Activated T-cell treated with anti-CD3 and anti-CD28 coated beads for 48 hours (primary cell): ENCODE measurements at regions not wholly inside any gene's neighbourhood (a gene's known extent, or its start where the extent isn't known, plus 50 kb on each side); places are given as distances from the start of the nearest gene placed in this dataset.

Source experiments
- DNase-seq: peaks from one replicate; pipeline ENCODE4 v3.0.0-alpha.2; 2020; ENCODE audit warnings: low read depth

- DNase-seq = no peak
Measured at GRCh38 chr3:72111265-72112205, 326.6 kb upstream of the PROK2 start.

DNA sequence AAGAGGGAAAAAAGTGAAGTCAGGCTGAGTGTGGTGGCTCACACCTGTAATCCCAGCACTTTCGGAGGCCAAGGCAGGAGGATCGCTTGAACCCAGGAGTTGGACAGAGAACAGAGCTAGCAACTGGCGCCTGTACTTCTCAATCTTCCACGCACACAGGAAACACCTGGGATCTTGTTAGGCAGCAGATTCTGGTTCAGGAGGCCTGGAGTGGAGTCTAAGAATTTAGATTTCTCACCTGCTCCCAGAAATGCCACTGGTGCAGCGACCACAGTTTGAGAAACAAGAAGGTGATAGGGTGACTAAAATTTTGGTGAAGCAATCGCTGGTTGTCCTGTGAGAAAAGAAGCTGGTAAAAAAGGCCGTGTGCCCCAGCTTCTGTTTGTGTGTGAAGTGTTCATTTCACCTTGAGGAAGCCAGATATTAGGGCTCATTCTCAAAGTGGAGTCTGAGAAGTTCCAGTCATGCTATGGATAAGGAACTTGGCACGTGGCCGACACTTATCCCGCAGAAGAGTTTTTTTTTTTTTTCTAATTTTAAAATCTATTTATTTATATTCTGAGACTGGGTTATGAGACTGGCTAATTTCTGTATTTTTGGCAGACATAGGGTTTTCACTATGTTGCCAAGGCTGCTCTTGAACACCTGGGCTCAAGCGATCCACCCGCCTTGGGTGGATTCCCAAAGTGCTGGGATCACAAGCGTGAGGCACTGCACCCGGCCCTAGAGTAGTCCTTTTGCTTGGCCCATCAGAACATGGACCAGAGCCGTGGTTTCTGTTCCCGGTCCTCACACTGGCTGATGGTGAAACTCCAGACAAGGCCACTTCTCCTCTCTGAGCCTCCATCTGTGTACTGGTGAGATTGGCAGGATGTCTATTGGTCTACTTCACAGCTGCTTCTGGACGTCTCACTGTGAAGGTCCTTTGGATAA, 324.6 kb upstream of the PROK2 start:
- no peak for DNase-seq

GRCh38 chr3:72105306-72105705, 320.4 kb upstream of the PROK2 start:
- DNase-seq = no peak

GRCh38 chr3:72102112-72102616, 317.2 kb upstream of the PROK2 start:
- DNase-seq = no peak

- no peak for DNase-seq
Measured at GRCh38 chr3:72101494-72101893, 316.5 kb upstream of the PROK2 start.

GRCh38 chr3:72100601-72101187, 315.7 kb upstream of the PROK2 start:
- DNase-seq = peak; percentile 84

- no peak for DNase-seq
Measured at GRCh38 chr3:72100080-72100511, 315.1 kb upstream of the PROK2 start.

GRCh38 chr3:72099326-72100079, 314.6 kb upstream of the PROK2 start:
- no peak for DNase-seq

DNA sequence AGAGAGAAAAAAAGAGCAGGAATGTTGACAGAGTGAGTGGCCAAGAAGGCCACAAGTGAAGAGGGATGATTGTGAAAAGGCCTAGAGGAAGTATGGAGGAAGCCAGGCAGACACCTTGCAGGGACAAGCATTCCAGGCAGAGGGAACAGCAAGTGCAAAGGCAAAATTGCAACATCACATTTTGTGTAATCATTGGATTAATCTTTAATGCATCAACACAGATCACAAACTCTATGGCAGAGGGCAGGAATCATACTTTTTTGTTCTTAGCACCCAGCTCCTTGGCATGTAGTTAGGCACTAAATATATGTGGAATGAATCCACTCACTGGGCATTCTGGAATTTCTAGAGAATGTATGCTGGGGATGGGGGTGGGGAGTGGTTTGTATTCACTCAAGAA, 312.1 kb upstream of the PROK2 start:
- DNase-seq = no peak

DNA sequence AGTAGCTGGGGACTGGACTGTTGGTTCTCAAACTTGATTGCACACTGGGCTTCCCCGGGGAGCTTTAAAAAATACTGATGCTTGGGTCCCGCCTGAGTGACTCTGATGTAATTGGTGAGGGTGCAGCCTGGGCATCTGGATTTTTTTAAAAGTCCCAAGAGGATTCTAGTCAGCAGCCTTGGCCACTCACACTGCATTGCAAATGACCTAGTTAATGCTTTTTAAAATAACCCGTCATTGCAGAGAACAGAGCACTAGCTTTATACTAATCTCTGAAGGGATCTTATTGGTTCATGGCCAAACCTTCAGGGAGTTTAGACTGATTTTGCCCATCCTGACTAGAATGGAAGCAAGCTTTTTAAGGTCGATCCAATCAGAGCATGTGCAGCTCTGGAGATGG, 310.6 kb upstream of the PROK2 start:
- DNase-seq = no peak

GRCh38 chr3:72093992-72094334, 309.0 kb upstream of the PROK2 start:
- no peak for DNase-seq

- DNase-seq = no peak
Measured at GRCh38 chr3:72093270-72093991, 308.5 kb upstream of the PROK2 start.

DNA sequence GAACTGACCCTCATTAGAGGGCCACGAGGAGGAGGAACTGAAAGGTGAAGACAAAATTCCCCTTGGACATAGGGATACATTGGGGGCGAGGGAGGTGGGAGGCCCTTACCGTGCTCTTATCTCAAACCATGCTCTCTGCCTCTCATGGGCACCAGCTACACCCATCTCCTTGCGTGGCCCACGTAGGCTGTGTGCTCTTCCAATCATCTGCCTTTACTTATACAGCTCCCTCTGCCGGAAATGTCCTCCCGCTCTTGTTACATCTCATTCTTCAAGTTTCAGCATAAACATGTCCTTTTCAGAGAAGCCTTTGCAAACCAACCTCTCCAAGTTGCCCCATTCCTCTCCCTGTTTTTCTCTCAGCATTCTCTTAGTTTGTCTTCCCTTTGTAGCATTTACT, 307.8 kb upstream of the PROK2 start:
- DNase-seq = no peak

- no peak for DNase-seq
Measured at GRCh38 chr3:72088486-72089025, 303.6 kb upstream of the PROK2 start.

DNA sequence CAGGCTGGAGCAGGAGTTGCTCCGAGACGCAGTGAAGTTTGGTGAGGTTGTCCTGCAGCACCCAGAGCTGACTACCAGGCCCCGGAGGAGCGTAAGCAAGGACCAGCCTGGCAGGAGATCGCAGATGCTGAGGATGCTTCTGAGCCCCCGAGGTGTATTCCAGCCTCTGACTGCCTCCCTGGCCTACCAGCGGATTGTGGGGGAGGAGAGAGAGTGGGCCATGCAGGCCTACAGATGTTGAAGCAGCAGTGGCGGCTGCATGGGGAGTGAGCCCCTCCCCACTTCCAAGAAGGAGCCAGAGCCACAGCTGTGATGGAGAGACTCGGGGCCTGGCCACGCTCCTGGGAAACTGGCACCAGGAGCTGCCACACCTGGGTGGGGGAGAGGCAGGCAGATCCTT, 302.5 kb upstream of the PROK2 start:
- no peak for DNase-seq

DNA sequence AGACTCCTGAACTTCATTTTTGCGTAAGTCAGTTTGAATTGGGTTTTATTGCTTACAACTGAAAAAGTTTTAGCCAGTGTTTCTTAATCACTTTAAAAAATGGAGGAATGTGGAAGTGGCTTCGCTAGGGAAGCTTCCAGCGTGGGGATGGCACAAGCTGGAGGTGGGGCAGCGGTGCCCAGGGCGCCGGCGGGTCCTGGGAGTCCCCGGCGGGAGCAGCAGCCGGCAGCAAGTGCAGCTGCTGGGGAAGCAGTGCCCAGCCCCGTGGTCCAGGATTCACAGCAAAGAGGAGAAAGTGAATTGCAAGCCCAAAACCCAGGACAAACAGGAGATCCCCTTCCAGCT, 301.8 kb upstream of the PROK2 start:
- DNase-seq = no peak

DNA sequence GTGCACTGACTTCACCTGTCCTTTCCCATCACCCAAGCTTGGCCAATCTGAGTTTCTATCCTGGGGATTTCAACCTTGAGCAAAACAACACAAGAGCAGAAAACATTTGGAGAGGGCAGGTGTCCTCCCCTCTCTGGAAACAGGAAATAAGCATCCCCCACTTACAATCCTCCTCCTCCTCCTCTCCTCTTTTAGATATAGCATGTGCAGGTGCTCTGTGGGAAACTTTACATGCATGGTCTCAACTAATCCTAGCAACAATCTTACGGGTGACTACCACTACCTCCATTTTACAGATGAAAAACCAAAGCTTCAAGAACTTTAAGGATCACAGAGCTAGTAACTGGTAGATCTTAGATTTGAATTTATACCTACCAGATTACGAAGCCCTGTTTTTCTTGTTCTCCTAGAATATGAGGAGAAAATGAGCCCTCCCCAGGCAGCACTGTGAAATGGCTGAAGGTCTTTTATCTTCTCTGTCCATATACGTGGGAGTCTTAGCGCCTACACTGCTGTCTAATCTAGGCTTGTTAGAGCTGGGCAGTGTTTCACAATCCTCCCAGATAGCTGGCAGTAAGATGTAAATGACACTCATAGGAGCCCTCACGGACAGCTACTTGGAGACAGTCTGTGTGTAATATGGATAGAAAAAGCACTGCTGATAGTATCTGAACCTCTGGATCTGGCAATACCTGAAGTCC, 301.2 kb upstream of the PROK2 start:
- no peak for DNase-seq

GRCh38 chr3:72085036-72085435, 300.1 kb upstream of the PROK2 start:
- DNase-seq = no peak

DNA sequence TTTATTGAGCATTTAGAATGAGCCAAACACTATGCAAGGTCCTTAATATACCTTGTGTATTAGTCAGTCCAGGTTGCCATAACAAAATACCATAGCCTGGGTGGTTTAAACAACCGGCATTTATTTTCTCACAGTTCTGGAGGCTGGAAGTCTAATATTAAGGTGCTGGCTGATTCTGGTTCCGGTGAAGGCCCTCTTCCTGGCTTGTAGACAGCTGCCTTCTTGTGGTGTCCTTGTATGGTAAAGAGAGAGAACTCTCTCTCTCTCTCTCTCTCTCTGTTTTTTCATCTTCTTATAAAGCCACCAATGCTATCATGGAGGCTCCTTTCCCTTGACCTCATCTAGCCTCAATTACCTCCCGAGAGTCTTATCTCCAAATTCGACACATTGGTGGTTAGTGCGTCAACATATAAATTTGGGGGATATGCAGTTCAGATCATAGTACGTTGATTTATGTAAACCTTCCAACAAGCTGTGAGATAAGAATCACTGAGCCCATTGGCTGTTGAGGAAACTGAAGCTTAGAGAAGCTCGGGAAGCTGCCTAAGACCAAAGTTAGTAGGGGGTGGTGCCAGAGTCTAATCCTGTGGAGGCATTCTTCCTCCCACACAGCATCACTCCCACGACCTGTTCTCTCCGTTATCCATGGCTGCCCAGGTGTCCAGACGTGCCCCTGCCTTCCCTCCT, 298.0 kb upstream of the PROK2 start:
- no peak for DNase-seq
